GM18519 (cell line): ENCODE measurements at regions not wholly inside any gene's neighbourhood (a gene's known extent, or its start where the extent isn't known, plus 50 kb on each side); places are given as distances from the start of the nearest gene placed in this dataset.
"Not testable (repeated sequence)": the region's sequence is repeated elsewhere in the genome, so short reads cannot be mapped to it uniquely, and the experiment has no call there.

Experiments
- ATAC-seq: cut with Tn5 transposase; IDR thresholded peaks from one replicate; pipeline ENCODE4 v1.9.1; 2021; ENCODE audit warnings: mild to moderate bottlenecking, moderate library complexity; ENCODE audit not compliant: unreplicated experiment, low FRiP score

DNA sequence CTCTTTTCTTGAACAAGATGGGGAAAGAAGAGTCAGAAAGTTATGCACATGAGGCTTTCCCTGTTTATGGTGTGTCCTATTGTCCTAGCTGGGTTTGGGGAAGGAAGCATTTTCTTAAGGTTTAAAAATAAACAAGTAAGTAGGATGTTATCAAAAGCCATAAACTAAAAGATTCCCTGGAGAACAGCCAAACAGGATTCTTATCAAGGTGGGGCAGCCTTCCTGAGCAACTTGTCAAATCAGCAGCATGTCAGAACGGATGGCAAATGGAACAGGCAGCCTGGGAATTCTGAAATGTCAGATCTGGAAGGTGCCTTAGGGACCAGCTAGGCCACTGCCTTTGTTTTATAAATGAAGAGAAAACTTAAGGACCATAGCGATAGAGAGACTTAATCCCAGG lies 152.2 kb upstream of the RGS6 start:
- ATAC-seq, result no peak

DNA sequence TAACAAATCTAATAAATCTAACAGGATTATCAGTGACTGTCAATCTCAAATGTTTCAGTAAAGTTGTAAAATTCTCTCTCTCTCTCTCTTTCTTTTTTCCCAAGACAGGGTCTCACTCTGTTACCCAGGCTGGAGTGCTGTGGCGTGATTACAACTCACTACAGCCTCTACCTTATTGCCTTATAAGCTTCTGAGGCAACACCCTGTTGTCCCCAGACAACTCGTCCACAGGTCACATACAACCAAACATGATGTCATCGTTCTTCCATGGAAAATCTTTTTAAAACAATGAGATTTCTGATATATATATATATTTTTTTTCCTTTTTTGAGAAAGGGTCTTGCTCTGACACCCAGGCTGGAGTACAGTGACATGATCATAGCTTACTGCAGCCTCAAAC lies 151.4 kb upstream of the RGS6 start:
- no peak for ATAC-seq

DNA sequence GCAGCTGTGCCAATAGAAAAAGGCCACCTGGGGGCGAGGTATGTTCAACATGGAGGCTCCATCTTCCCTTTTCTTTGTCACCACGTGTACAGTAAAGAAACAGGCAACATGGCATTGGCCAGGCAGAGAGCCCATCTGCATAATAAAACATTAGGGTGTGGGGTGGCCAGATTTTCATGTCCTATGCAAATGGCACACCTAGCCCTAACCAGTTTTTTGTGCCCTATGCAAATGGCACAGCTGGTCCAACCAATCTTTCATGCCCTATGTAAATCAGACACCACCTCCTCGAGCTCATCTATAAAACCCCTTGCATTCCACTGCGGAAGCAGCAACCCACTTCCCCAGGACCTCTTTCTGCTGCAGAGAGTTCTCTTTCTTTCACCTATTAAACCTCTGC lies 149.1 kb upstream of the RGS6 start:
- ATAC-seq, result no peak

DNA sequence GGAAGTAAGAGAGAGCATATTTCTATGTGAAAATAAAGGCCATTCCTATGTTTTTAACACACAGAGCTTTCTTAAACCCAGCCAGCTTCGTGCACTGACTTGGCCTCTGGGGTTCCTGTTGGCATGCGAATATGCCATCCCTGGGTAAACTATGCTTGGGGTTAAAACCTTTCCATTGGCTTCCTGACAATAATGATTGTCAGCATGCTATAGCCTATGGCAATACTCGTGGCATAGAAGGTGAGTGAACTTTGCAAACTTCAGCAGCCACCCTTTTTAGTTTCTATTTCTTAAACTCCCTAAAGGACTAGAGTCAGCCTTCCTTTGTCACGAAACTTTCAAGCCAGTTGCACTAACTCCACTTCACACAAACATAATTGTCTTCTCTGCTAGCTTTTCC lies 148.4 kb upstream of the RGS6 start:
- no peak for ATAC-seq

DNA sequence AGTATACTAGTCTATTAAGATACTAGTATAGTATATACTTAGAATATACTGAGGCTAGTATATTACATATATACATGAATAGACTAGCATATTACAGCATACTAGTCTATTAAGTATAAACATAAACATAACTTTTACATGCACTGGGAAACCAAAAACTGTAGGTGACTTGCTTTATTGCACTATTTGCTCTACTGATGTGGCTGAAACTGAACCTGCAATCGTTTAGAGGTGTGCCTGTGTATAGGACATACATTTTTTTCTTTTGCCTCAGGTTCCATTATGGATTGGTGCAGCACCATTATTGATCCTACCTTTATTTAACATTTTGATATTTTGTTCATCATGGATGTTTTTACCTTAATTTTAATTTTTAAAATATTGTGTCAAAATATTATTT lies 143.2 kb upstream of the RGS6 start:
- ATAC-seq, result no peak

DNA sequence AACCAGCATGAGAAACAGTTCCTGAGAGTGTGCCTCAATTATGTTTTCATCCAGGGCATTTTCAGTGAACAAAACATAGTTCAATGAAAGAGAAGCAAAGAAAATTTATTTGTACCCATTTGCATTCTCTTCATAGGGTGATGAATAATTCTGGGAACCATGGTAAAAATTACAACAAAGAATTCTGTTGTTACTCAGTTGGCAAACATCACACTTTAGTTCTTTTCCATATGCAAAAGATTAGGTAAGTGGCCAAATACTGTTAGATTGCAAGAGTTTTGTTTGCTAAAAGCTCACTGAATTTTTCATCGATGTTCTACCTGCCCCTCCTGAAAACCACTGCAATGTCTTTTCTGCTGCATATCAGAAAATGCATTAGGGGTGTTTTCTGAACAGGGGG lies 132.4 kb upstream of the RGS6 start:
- ATAC-seq, result no peak

DNA sequence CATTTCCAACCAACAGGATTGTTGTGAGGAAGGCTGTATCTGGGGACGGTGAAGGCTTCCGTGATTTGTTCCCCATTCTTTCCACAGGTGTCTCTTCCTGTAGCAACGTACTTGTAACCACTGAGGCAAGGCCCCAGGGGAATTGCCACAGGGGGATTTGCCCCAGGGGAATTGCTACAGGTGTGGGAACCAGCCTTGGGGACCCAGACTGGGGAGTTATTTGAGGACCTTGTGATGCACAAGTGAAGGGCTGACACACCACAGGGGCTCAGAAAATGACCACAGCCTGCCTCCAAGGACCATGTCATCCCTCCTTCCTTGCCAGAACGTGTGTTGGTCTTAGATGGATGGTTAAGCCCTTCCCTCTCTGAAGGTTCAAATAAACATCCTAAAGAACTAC lies 131.4 kb upstream of the RGS6 start:
- ATAC-seq, result no peak

DNA sequence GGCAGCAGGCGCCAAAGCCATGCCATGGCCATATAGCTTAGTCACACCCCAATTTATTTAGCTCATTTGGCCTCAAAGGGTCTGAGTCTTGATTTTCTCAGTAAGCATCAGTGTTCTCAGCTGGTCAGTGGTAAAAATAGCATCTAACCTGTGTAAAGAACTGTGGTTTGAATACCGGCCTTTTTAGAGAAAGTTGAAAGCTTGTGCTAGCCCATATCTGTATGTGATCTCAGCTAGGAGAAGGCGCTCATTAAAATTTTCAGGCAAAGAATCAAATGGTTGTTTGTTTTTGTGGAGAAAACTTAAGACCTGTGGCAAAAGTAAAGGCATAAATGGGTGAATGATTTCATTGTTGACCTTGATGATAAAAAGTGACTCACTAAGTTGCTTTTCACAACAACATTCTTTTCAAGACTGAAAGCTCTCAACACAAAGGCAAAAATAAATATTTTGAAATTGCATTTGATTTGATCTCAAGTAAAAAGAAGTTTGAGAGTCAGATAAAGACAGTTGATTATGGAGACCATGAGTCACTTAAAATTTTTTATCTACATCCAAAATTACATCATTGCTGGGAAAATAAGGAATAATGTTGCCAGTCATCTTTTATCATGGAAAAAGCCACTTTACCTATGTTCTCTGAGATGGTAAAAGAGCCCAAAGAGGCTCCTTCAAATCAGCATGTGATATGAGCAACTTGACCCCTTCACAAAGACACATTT lies 128.5 kb upstream of the RGS6 start:
- ATAC-seq, result no peak

DNA sequence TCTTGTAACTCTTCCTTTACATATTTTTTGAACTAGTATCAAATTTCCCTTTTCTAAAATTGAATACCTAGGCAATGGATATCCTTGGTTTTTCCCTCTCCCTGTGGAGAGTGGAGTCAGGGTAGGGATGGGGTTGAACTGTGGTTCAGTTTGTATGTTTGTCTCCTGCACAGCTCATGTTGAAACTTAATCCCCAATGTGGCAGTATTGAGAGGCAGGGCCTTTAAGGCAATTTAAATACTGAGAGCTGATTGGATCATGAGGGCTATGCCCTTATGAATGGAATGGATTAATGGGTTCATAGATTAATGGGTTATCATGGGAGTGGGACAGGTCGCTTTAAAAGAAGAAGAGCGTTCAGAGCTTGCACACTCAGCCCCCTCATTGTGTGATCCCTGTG lies 127.2 kb upstream of the RGS6 start:
- ATAC-seq, result no peak

DNA sequence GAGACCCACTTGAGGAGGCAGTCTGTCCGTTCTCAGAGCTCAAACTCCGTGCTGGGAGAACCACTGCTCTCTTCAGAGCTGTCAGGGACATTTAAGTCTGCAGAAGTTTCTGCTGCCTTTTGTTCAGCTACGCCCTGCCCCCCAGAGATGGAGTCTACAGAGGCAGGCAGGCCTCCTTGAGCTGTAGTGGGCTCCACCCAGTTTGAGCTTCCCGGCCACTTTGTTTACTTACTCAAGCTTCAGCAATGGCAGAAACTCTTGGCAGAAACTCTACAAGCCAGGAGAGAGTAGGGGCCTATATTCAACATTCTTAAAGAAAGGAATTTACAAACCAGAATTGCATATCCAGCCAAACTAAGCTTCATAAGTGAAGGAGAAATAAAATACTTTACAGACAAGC lies 125.2 kb upstream of the RGS6 start:
- not testable (repeated sequence) for ATAC-seq

DNA sequence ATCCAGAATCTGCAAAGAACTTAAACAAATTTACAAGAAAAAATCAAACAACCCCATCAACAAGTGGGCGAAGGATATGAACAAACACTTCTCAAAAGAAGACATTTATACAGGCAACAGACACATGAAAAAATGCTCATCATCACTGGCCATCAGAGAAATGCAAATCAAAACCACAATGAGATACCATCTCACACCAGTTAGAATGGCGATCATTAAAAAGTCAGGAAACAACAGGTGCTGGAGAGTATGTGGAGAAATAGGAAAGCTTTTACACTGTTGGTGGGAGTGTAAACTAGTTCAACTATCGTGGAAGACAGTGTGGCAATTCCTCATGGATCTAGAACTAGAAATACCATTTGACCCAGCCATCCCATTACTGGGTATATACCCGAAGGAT lies 121.4 kb upstream of the RGS6 start:
- not testable (repeated sequence) for ATAC-seq

DNA sequence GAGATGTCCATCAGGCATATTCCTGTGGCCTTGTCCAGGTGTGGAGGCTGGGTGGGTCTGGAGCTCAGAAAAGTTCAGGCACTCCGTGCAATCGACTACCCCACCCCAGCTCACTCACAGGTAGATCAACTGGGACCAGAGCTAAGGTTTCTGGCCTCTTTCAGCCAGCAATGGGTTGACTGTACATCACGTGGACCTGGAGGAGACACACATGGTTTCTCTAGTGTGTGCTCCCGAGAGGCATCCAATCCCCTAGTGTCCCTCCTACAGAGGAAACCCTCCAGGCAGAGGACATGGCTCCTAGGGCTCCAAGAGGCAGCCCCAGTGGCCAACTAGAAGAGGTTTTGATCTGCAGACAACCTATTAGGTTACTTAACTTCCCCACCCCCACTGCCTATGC lies 119.5 kb upstream of the RGS6 start:
- no peak for ATAC-seq

DNA sequence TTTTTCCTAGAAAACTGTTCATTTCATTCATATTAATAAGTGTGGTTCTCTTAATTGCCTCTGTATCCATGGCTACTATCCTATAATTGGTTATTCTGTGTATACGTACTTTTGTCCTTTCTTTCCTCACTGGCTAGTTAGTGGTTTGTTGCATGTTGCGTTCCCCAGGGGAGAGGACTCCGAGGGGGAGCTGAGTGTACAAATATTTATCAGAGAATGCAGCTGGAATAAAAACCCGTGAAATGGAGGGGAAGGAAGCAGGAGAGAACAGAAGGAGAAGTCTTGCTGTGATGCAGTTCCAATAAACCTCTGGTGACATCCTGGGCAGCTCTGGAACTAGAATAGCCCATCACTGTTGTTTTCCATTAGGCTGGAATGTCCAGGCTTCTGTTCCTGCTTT lies 117.1 kb upstream of the RGS6 start:
- no peak for ATAC-seq

DNA sequence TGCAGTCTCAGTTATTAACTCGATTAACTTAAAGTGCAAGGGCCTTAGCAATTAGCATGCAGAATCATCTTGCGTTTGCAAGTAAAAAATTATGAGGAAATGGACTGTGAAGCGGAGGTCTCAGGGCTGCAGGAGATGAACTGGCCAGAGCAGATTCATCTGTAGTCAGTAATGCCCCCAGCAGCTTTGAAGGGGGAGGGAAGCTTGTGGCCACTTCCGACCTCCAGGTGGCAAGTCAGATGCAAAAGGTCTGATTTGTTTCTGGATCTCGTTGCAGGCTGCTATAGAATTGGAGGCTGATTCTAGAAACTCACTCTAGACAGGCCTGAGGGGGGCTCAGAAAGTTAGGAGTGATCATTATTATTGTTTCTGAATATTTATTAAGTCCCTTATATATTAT lies 107.4 kb upstream of the RGS6 start:
- no peak for ATAC-seq

DNA sequence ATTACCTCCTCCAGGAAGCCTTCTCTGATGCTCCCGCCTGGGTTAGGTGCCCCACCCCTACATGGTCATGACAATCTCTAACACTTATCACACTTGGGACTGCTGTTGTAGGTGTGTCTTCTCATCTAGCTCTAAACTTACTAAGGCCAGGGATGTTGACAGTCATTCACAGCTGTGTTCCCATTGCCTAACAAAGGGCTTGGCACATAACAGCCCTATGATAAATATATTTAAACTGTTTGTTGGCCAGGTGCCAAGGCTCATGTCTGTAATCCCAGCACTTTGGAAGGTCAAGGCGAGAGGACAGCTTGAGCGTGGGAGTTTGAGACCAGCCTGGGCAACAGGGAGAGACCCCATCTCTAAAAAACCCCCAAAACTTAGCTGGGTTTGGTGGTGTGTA lies 98.8 kb upstream of the RGS6 start:
- ATAC-seq, result no peak

DNA sequence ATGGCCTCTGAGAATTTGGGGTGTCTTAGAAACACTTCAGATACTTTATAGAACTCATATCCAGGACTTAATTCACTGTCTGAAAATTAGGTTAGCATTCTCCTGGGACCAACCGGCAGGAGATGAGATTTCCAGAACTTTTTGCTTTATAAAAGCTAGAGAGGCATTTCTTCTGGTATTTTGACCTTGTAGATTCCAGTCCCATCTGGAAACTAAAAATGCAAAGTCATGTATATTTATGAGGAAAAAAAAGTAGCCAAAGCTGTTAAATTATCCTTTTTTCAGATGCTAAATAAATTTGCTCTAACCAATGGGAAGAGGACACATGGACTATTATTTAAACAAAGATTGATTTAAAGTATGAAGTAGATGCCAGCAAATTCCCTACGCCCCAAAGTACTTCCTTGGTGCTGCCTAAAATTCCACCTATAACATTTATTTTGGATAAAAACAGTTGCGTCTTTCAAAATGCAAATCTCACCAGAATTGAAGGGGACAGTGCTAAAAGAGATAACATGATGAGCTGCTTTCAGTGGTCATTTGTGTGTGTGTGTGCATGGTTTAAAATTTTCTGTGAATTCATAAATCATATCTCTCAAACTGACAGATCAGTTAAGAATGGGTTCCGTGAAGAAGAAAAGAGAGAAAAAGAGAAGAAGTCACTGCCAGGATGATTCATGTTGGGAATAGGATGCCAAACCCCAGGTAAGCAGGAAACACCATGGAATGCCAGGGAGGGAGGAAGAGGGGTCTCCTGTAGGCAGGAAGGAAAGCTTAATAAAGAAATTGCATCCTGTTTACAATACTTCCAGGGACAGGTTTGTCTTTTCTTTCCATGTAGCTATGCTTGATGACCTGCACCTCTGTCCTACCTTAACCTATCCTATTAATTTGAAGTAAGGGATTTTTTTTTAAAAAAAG lies 97.7 kb upstream of the RGS6 start:
- ATAC-seq, result no peak

DNA sequence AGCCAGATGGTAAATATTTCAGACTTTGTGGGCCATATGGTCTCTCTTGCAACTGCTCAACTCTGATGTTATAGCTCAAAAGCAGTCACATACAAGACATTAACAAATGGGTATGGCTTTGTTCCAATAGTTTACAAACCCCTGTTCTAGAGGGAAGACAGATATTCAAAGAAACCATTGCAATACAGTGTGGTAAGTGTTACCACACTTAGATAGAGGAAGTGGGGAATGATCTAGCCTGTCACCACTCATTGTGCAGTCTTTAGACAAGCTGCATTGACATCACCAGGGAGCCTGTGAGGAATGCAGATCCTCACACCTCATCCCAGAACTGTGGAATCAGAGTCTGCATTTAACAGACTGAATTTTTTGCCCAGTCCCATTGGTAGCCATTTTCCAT lies 80.0 kb upstream of the RGS6 start:
- ATAC-seq, result no peak

DNA sequence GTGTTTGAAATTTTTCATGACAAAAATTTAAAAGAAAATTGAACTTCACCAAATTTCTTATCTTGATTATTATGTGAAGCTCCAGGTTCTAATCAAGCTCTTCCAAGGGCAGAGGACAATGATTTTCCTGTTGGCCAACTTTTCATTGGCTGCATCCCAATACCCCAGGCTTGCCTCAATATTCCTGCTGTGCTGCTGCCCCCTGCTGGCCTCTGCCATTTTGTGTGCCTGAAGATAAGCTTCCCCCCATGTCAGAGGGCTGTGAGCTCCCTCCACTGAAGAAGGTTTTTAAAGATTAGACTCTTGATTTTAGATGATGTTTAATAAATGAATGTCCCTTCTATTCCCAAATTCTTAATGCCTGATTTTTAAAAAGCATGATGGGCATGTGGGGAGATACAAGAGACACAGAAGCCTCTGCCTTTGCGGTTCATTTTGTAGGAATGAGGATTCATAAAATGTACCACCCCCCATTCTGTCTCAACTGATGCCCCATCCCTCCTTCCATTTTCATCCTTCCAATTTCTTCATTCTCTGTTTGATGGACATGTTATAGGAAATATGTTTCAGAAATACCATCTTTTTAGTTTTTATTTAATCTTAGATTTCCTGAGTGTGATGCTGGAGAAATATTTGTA lies 76.7 kb upstream of the RGS6 start:
- no peak for ATAC-seq

DNA sequence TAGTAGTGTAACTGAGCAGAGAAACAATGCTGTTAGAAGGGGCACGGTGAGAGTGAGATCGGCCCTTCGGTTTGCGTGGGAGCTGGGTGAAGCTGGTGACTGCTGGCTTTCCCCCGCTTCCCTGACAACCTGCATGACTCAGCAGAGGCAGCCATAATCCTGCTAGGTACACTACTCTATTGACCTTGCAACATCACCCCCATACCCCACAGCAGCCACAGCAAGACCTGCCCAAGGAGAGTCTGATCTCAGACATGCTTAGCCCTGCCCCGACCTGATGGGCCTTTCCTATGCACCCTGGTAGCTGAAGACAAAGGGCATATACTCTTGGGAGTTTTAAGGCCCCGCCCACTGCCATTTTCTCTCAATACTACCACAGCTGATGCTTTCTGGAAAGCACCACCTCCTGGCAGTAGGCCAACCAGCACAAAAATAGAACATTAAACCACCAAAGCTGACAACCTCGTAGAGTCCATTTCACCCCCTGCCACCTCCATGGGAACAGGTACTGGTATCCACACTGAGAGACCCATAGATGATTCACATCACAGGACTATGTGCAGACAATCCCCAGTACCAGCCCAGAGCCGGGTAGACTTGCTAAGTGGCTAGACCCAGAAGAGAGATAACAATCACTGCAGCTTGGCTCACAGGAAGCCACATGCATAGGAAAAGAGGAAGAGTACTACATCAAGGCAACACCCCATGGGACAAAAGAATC lies 75.9 kb upstream of the RGS6 start:
- ATAC-seq, result no peak

DNA sequence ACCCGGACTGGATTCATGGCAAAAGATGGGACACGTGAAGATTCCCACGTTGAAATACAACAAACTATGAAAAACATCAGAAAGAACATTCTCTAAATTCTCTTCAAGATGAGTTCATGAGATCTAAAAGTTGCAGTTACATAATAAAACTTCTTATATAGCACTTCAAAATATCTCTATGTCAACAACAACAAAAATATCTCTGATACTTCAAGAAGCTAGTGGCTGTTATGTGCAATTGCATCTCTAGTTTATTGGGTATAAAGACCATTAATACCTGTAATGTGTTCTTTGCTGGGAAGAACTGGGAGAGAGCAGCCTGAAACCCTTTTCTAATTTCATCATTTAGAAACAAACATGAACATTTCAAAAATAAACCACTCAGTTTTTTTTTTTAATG lies 69.2 kb upstream of the RGS6 start:
- no peak for ATAC-seq

DNA sequence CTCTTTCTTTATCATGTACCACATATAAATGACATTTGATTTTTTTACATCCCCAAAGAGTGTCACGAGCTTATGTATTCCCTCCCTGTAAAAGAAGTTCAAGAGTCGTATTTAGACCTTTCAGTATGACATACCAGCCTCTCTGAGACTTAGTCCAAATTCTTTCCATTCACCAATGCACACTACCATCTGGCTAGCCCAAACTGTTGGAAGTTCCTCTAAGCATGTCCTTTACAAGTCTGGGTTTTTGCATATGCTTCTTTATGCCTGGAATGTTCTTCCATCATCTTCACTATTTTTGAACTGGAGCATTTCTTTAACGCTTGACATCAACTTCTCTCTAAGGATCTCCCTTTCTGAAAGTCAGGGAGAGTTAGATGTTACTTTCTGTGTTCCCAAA lies 68.5 kb upstream of the RGS6 start:
- no peak for ATAC-seq
